ENCODE measurements at regions not wholly inside any gene's neighbourhood (a gene's known extent, or its start where the extent isn't known, plus 50 kb on each side); places are given as distances from the start of the nearest gene placed in this dataset.

GRCh38 chr2:145749556-145749955, 1229.6 kb upstream of the ZEB2 start:
- TF ChIP-seq CTCF (IDR thresholded peaks at IDR 0.05) = no peak
- no peak for TF ChIP-seq EZH2 (IDR thresholded peaks at IDR 0.05; ENCODE audit: borderline replicate concordance, insufficient read depth, low read depth, low read length, poor library complexity, severe bottlenecking)
